GM21423 (cell line): ENCODE measurements at regions not wholly inside any gene's neighbourhood (a gene's known extent, or its start where the extent isn't known, plus 50 kb on each side); places are given as distances from the start of the nearest gene placed in this dataset.
"Not testable (repeated sequence)": the region's sequence is repeated elsewhere in the genome, so short reads cannot be mapped to it uniquely, and the experiment has no call there.

Experiments used
- ATAC-seq: cut with Tn5 transposase; IDR thresholded peaks from one replicate; pipeline ENCODE4 v1.9.1; 2021; ENCODE audit warnings: mild to moderate bottlenecking, moderate library complexity; ENCODE audit not compliant: unreplicated experiment

DNA sequence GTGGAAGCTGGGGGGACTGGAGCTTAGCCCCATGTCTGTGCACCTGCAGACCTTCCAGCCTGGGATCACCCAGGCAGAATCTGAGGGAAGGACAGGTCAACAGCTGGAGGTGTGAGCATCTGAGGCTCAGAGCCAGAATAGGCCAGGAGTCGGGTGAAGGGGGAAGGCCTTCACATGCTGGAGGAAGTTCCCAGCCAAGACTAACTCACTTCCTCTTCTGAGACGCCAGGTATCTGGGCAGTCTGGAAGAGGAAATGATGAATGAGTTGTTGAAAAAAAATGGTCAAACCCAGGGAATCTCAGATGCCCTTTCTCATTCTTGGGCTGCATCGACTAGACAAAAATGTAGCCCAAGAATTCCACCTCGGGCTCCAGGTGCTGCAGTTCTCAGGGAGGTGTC is 73.6 kb upstream of the TIAM2 start:
- ATAC-seq, result peak; percentile 68

- ATAC-seq, result no peak
Measured at GRCh38 chr6:154923199-154923869, 71.8 kb upstream of the TIAM2 start.

DNA sequence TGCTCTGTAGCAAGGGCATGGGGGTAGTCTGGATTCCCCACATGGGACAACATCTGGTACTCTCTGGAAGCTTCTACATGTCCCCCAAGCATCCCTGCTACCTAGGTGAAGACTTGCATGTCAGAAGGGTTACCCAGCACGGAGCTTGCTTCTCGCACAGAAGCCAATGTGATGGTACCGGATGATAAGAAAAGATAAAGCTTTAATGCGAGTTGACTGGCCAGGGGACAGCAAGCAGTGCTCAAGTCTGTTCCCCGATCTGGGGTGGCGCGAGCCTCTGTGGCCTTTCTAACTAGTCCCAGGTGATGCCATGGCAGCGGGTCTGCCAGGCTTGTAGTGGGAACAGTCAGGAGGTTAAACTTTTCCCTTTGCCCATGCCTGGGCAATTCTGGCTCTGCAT is 70.0 kb upstream of the TIAM2 start:
- ATAC-seq, result no peak

DNA sequence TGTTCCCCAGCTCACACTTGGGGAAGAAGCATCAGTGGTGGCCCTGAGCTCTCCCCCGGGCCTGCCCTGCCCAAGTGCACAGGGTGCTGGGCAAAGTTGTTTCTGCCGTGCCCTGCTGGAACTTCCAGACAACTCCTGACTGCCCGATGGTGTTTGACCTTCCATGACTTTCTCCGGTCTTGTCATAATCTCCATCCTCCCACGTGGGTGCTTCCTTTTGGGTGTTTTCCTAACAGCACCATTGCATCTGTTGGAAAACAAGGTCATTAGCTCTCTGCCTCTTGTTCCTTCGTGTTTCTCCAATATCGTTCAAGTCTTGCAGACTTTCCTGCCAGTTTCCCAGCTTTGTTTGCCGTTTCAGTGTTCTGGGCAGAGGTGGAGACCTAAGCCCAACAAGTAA is 68.7 kb upstream of the TIAM2 start:
- no peak for ATAC-seq

GRCh38 chr6:154928325-154928922 is 66.7 kb upstream of the TIAM2 start:
- ATAC-seq, result no peak

- ATAC-seq, result no peak
Measured at GRCh38 chr6:154930451-154930851, 64.7 kb upstream of the TIAM2 start.

- no peak for ATAC-seq
Measured at GRCh38 chr6:154931711-154932424, 63.2 kb upstream of the TIAM2 start.

GRCh38 chr6:154932515-154933027 is 62.5 kb upstream of the TIAM2 start:
- no peak for ATAC-seq

DNA sequence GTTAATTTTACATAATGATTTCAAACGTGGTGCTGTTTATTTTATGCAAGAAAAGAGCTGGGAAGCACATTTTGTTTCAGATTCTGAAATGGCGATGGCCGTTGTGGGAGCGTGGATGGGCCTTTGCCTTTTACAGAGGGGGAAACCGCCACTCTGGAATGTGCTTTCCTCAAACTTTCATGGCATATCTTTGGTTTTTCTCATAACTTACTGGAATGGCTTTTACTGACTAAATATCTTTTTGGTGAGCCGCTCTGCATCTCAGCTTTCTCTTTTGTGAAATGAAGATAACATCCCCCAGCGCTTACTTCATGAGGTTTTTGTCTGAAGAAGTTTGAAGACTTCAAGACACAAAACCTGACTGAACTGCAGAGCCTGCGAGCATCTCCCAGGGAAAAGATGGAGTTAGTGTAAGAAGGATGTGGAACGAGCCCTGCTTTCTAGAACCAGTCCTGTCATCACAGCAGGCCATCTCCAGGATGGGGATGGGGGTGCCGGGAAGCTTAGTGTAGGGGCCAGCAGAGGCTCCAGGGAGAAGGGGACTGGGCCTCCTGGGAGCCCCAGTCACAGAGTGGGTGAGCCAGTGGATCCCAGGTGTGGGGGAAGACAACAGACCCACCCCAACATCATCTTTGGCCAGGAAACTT is 61.8 kb upstream of the TIAM2 start:
- no peak for ATAC-seq

GRCh38 chr6:154937306-154938220 is 57.6 kb upstream of the TIAM2 start:
- ATAC-seq, result no peak

DNA sequence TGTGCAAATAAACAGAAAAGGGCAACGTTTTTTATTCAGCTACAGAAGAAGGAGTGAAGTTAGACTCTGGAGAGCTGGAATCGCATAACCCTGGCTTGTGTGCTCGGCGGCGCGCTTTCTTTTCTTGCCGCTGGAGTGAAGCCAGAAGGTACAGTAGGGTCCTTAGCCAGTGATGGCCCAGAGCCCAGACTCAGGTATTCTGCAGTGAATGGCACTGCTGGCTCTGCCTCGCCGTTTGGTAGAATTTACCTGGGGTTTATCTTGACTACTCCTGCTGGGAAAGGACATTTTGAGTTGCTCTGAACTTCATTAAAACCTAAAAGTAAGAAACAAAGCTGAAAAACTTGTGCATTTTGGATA is 56.9 kb upstream of the TIAM2 start:
- no peak for ATAC-seq

- ATAC-seq, result not testable (repeated sequence)
Measured at GRCh38 chr6:154938727-154939285, 56.3 kb upstream of the TIAM2 start.

- ATAC-seq, result no peak
Measured at GRCh38 chr6:154942770-154943169, 52.3 kb upstream of the TIAM2 start.

- ATAC-seq, result no peak
Measured at GRCh38 chr6:154945271-154945890, 49.7 kb upstream of the TIAM2 start.
